ENCODE measurements at regions not wholly inside any gene's neighbourhood (a gene's known extent, or its start where the extent isn't known, plus 50 kb on each side); places are given as distances from the start of the nearest gene placed in this dataset.
A peak's percentile ranks its signal among the peaks of the same experiment; 100 is the strongest.

DNA sequence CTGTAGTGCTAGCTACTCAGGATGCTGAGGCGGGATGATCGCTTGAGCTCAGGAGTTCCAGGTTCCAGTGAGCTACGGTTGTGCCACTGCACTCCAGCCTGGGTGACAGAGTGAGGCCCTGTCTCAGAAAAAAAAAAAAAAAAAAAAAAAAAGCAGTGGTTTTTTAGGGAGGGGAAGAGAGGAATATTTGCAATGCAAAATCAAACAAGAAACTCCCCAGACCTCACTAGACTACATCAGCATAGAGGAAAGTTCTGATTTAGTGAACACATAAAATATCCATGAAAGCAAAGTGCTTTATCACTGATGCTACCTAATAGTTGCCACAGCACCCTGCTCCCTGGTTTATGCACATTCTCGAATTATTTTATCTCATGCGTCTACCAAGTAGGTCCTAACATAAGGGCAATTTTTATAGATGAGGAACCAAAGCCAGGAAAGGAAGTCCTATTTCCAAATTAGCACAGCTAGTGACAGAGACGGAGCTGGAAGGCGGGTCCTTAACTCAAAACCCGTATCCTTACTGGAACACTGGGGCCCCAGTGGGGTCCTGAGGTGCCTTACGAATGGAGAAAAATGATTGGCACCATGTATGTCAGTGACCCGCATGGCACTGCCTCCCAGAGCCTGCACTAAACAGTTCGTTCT, 50.7 kb upstream of the GPR157 start:
- DNase-seq, result peak in 3 of 4 experiments; percentile 82 to 89 (median 88)

DNA sequence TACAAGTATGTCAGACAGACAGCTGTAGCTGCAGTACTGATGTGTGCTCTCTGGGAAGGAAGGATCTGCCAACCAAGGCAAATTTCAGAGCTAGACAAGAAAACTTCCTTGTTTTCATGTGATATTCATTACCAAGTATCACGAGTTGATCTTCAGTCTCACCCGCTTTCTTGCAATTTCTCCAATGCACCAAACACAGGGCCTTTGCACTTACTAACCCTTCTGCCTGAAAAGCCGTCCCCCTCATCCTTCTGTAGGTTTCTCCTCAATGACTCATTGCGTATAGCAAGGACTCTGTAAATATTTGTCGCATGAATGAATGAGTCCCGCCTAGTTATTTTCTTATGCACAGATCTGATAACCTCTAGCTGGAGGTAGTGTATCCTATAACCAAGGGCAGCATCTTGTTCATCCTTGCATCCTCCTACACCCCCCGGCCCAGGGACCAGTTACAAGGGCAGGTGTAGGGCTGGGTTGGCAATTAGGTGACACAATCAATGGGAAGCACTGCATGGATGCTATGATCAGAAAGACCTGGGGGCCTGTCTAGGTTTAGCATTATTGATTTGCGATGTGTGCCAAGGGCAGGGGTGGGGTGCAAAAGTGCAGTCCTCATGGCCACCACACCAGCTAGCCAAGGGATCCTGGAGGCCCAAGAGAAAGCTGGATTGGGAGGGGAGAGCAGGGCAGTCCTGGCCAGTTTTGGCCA, 51.4 kb upstream of the GPR157 start:
- peak; percentile 81 to 93 (median 88) for DNase-seq

- DNase-seq, result peak; percentile 70 to 89 (median 84)
Measured at GRCh38 chr1:9181176-9181906, 52.4 kb upstream of the GPR157 start.

GRCh38 chr1:9181990-9182783, 52.4 kb upstream of the H6PD start:
- DNase-seq, result peak; percentile 59 to 86 (median 70)

DNA sequence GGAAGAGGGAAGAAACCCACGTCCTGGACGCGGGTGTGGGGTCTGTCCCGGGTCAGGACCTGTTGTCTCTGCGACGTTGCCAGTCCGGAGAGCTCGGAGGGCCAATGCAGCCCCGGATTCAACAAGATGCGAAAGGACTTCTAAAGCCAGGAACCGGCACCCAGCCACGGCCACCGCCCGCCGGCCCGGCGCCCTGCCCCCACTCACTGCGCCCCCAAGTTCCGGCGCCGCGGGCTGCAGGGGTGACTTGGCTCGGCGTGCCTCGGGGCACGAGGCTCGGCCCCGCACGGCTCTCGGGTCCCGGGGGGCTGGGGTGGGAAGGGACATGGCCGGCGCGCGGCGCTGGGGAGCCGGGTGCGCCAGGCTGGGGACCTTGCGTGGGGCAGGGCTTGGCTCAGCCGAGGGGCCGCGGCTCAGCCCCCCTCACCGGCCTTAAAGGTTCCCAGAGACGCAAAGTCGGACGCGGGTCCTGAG, 51.8 kb upstream of the H6PD start:
- peak; percentile 43 to 69 (median 58) for DNase-seq

DNA sequence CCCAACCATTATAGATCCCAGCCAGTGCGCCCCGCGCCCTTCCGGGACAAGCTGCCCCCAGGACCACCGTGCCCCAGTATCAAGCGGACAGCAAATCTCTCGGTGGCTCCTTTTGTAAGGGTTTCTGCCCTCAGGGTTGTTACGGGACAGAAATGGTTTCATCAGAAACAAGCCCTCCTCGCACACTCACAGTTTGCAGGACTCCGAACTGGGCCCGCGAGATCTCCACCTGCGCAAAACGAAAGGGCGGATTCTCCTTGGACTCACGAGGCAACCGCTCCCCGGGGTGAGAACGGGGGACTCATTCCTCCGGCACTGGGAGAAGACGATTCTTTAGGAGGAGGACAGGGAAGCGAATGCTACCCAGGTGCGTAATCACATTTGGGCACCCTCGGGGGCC, 51.1 kb upstream of the H6PD start:
- DNase-seq, result no peak

DNA sequence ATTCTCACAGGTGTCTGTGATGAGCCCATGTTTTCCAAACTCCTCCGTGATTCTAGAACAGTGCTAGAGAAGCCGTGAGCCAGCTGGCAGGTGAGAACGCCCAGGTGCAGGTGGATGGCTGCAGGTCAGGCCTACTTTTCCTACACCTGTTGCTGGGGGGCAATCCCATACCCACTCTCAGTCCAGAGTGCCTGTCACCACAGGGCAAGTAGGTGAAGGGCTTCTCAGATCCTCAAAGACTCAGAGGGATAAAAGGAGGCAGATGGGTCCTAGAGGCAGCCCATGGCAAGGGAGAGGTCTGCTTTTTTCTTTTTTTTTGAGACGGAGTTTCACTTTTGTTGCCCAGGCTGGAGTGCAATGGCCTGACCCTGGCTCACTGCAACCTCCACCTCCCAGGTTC, 50.7 kb upstream of the H6PD start:
- no peak for DNase-seq

DNA sequence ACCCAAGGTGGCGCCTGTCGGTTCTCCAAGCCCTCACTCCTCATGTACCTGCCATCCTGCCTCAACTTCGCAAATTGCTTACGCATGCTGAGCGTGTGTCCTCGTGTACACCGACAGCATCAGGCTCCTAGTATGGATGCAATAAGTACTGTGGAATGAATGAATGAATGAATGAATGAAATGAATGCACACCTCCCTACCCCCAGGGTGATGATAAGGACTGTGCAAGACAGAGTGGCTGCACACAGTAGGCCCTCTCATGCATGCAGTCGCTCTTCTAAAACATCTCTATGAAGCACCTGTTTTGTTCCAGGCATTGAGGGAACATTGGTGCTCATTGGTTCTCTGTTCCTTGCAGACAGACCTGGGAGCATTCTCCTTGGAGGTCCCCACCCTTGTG, 49.8 kb upstream of the H6PD start:
- DNase-seq, result no peak
